Loucy (cell line): ENCODE measurements at regions not wholly inside any gene's neighbourhood (a gene's known extent, or its start where the extent isn't known, plus 50 kb on each side); places are given as distances from the start of the nearest gene placed in this dataset.

Experiments
- H2AFZ ChIP-seq: fragments of 200-600 bp; sonication (generic); 2 replicates; pipeline ENCODE4 v1.6.0; 2016; ENCODE audit warnings: antibody characterized with exemption, mild to moderate bottlenecking, low read length, moderate library complexity
- H3F3A ChIP-seq: fragments of 200-600 bp; 2 replicates; pipeline ENCODE4 v1.6.0; 2016; ENCODE audit warnings: antibody characterized with exemption, low read depth, mild to moderate bottlenecking
- H3K27me3 ChIP-seq: fragments of 200-600 bp; sonication (generic); 2 replicates; pipeline ENCODE4 v1.6.1; 2014; ENCODE audit warnings: low read length, mild to moderate bottlenecking; ENCODE audit not compliant: insufficient read depth, poor library complexity, severe bottlenecking
- H3K36me3 ChIP-seq: fragments of 200-600 bp; sonication (generic); 2 replicates; pipeline ENCODE4 v1.6.1; 2016; ENCODE audit warnings: low read length; ENCODE audit not compliant: insufficient read depth
- H3K4me1 ChIP-seq: fragments of 200-600 bp; sonication (generic); 2 replicates; pipeline ENCODE4 v1.5.1; 2014; ENCODE audit warnings: low read length, mild to moderate bottlenecking; ENCODE audit not compliant: insufficient read depth, poor library complexity, severe bottlenecking
- H3K4me2 ChIP-seq: fragments of 200-600 bp; sonication (generic); 2 replicates; pipeline ENCODE4 v1.6.0; 2014; ENCODE audit warnings: antibody characterized with exemption, low read length, low read depth, mild to moderate bottlenecking; ENCODE audit not compliant: poor library complexity, severe bottlenecking
- H3K4me3 ChIP-seq: fragments of 200-600 bp; sonication (generic); 2 replicates; pipeline ENCODE4 v1.5.1; 2014; ENCODE audit warnings: low read length, mild to moderate bottlenecking, mixed read lengths; ENCODE audit not compliant: poor library complexity, severe bottlenecking
- H3K79me2 ChIP-seq: fragments of 200-600 bp; sonication (generic); 2 replicates; pipeline ENCODE4 v1.6.1; 2014; ENCODE audit warnings: low read length; ENCODE audit not compliant: insufficient read depth
- H3K9ac ChIP-seq: fragments of 200-600 bp; sonication (generic); 2 replicates; pipeline ENCODE4 v1.6.0; 2014; ENCODE audit warnings: mild to moderate bottlenecking, low read depth, low read length, moderate library complexity; ENCODE audit not compliant: poor library complexity, severe bottlenecking
- H3K9me2 ChIP-seq: fragments of 200-600 bp; sonication (generic); replicated peaks from 2 replicates; pipeline ENCODE4 v1.6.1; 2016; ENCODE audit warnings: low read depth, low read length, mixed read lengths
- H3K9me3 ChIP-seq: fragments of 200-600 bp; sonication (generic); 2 replicates; pipeline ENCODE4 v1.6.1; 2014; ENCODE audit warnings: mild to moderate bottlenecking, antibody characterized with exemption, low read length, low read depth; ENCODE audit not compliant: insufficient read depth
- H4K20me1 ChIP-seq: fragments of 200-600 bp; sonication (generic); 2 replicates; pipeline ENCODE4 v1.6.0; 2014; ENCODE audit warnings: antibody characterized with exemption, low read length, mild to moderate bottlenecking; ENCODE audit not compliant: insufficient read depth, poor library complexity, severe bottlenecking
- EZH2phosphoT487 ChIP-seq: fragments of 200-600 bp; IDR thresholded peaks from 2 replicates; pipeline ENCODE4 v1.6.1; 2018; ENCODE audit warnings: antibody characterized with exemption, mild to moderate bottlenecking, moderate library complexity, borderline replicate concordance
- TF ChIP-seq, protein P1 (sequence below): fragments of 200-600 bp; sonication (generic); conservative IDR thresholded peaks from 2 replicates; pipeline ENCODE4 v1.5.1; 2014; ENCODE audit warnings: mild to moderate bottlenecking, antibody characterized with exemption, low read length

DNA sequence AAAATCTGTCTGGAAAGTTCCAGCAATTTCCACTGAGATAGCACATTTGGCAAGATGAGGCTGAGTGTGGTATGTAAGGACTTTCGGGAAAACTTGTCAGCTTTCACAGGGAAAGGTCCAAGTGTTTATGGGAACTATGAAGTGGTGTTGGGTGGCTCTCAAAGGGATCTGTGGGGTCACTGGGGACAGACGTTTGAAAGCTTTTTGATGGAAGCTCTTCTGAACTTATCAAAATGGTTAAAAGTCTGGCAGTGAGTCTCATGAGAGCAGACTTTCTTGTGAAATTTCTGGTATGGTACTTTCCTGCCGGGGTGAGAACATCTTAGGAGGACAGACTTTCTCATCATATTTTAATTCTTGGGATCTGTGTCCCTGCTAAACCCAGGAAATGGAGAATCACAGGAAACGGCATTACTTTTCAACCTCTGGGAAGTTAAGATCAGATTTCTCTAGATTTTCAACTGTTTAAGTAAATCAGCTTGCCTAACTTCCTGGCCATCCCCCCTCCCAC is 546.3 kb upstream of the ZEB2 start:
- H3K27me3 ChIP-seq = no peaks in the 10 kb centered on the region
- no peak overlapping the region for H2AFZ ChIP-seq
- H3K9me3 ChIP-seq = no peaks in the 10 kb centered on the region
- no peak overlapping the region for H3K4me3 ChIP-seq
- no peaks in the 10 kb centered on the region for H3F3A ChIP-seq
- no peak overlapping the region for H3K4me2 ChIP-seq
- no peaks in the 10 kb centered on the region for H3K4me1 ChIP-seq
- TF ChIP-seq, protein P1, sequence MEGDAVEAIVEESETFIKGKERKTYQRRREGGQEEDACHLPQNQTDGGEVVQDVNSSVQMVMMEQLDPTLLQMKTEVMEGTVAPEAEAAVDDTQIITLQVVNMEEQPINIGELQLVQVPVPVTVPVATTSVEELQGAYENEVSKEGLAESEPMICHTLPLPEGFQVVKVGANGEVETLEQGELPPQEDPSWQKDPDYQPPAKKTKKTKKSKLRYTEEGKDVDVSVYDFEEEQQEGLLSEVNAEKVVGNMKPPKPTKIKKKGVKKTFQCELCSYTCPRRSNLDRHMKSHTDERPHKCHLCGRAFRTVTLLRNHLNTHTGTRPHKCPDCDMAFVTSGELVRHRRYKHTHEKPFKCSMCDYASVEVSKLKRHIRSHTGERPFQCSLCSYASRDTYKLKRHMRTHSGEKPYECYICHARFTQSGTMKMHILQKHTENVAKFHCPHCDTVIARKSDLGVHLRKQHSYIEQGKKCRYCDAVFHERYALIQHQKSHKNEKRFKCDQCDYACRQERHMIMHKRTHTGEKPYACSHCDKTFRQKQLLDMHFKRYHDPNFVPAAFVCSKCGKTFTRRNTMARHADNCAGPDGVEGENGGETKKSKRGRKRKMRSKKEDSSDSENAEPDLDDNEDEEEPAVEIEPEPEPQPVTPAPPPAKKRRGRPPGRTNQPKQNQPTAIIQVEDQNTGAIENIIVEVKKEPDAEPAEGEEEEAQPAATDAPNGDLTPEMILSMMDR = no peak
- TF ChIP-seq EZH2phosphoT487 = no peak
- no peaks in the 10 kb centered on the region for H4K20me1 ChIP-seq
- H3K9me2 ChIP-seq = no peaks in the 10 kb centered on the region
- no peaks in the 10 kb centered on the region for H3K79me2 ChIP-seq
- H3K9ac ChIP-seq = no peak overlapping the region
- no peaks in the 10 kb centered on the region for H3K36me3 ChIP-seq

GRCh38 chr2:145065342-145065741 is 545.4 kb upstream of the ZEB2 start:
- H3K9ac ChIP-seq = no peak overlapping the region
- H3K27me3 ChIP-seq = no peaks in the 10 kb centered on the region
- H3K79me2 ChIP-seq = no peaks in the 10 kb centered on the region
- H3K4me3 ChIP-seq = no peak overlapping the region
- H3K9me2 ChIP-seq = no peaks in the 10 kb centered on the region
- no peaks in the 10 kb centered on the region for H3K4me1 ChIP-seq
- H4K20me1 ChIP-seq = no peaks in the 10 kb centered on the region
- TF ChIP-seq, protein P1 = no peak
- no peak for TF ChIP-seq EZH2phosphoT487
- H2AFZ ChIP-seq = no peak overlapping the region
- H3K9me3 ChIP-seq = no peaks in the 10 kb centered on the region
- H3K4me2 ChIP-seq = no peak overlapping the region
- no peaks in the 10 kb centered on the region for H3K36me3 ChIP-seq
- no peaks in the 10 kb centered on the region for H3F3A ChIP-seq

- no peak overlapping the region for H2AFZ ChIP-seq
- H3K4me1 ChIP-seq = no peaks in the 10 kb centered on the region
- no peaks in the 10 kb centered on the region for H3K9me3 ChIP-seq
- TF ChIP-seq, protein P1 = no peak
- TF ChIP-seq EZH2phosphoT487 = no peak
- no peaks in the 10 kb centered on the region for H3K79me2 ChIP-seq
- H3F3A ChIP-seq = no peaks in the 10 kb centered on the region
- H3K4me2 ChIP-seq = no peak overlapping the region
- H3K9ac ChIP-seq = no peak overlapping the region
- H3K4me3 ChIP-seq = no peak overlapping the region
- no peaks in the 10 kb centered on the region for H4K20me1 ChIP-seq
- no peaks in the 10 kb centered on the region for H3K9me2 ChIP-seq
- no peaks in the 10 kb centered on the region for H3K27me3 ChIP-seq
- H3K36me3 ChIP-seq = no peaks in the 10 kb centered on the region
Observed at GRCh38 chr2:145064511-145064910, 544.6 kb upstream of the ZEB2 start.
